BE2C (cell line): ENCODE measurements at regions not wholly inside any gene's neighbourhood (a gene's known extent, or its start where the extent isn't known, plus 50 kb on each side); places are given as distances from the start of the nearest gene placed in this dataset.

Source experiments
- DNase-seq: peaks from one replicate; pipeline ENCODE4 v3.0.0-alpha.2; 2020
- H3K27me3 ChIP-seq: fragments of 250-450 bp; sonication (Bioruptor Pico); 2 replicates; pipeline ENCODE4 v1.5.1; 2020; ENCODE audit warnings: mild to moderate bottlenecking
- H3K36me3 ChIP-seq: fragments of 250-450 bp; sonication (Bioruptor Pico); 2 replicates; pipeline ENCODE4 v1.5.1; 2020; ENCODE audit warnings: mild to moderate bottlenecking
- H3K4me1 ChIP-seq: fragments of 250-450 bp; sonication (Bioruptor Pico); 2 replicates; pipeline ENCODE4 v1.5.1; 2020
- H3K4me3 ChIP-seq: 2 replicates; pipeline ENCODE4 v1.5.1; 2011; ENCODE audit warnings: low read depth, low read length
- H3K9me3 ChIP-seq: fragments of 250-450 bp; sonication (Bioruptor Pico); 2 replicates; pipeline ENCODE4 v1.5.1; 2020
- TF ChIP-seq, protein P1 (sequence below): IDR thresholded peaks from 2 replicates; pipeline ENCODE4 v1.5.1; 2012; ENCODE audit warnings: mild to moderate bottlenecking, low read depth, low read length

GRCh38 chr9:84054341-84055010 lies 73.9 kb downstream of the RMI1 start:
- no peak overlapping the region for H3K4me3 ChIP-seq
- TF ChIP-seq, protein P1, sequence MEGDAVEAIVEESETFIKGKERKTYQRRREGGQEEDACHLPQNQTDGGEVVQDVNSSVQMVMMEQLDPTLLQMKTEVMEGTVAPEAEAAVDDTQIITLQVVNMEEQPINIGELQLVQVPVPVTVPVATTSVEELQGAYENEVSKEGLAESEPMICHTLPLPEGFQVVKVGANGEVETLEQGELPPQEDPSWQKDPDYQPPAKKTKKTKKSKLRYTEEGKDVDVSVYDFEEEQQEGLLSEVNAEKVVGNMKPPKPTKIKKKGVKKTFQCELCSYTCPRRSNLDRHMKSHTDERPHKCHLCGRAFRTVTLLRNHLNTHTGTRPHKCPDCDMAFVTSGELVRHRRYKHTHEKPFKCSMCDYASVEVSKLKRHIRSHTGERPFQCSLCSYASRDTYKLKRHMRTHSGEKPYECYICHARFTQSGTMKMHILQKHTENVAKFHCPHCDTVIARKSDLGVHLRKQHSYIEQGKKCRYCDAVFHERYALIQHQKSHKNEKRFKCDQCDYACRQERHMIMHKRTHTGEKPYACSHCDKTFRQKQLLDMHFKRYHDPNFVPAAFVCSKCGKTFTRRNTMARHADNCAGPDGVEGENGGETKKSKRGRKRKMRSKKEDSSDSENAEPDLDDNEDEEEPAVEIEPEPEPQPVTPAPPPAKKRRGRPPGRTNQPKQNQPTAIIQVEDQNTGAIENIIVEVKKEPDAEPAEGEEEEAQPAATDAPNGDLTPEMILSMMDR: no peak
- no peaks in the 10 kb centered on the region for H3K36me3 ChIP-seq
- no peaks in the 10 kb centered on the region for H3K4me1 ChIP-seq
- DNase-seq: no peak
- H3K27me3 ChIP-seq: peaks cover 4% of the 10 kb centered on the region; the same call in 1 of the 2 replicates
- H3K9me3 ChIP-seq: no peaks in the 10 kb centered on the region

GRCh38 chr9:84057662-84058061 lies 77.1 kb downstream of the RMI1 start:
- TF ChIP-seq, protein P1: no peak
- Histone ChIP-seq H3K4me3 (no peak overlapping the region), H3K4me1 (no peaks in the 10 kb centered on the region), H3K36me3 (no peaks in the 10 kb centered on the region), H3K9me3 (no peaks in the 10 kb centered on the region), H3K27me3 (peaks cover 4% of the 10 kb centered on the region; the same call in 1 of the 2 replicates)
- DNase-seq: no peak

GRCh38 chr9:84059936-84060335 lies 79.3 kb downstream of the RMI1 start:
- Histone ChIP-seq H3K9me3 (no peaks in the 10 kb centered on the region), H3K4me3 (no peak overlapping the region), H3K36me3 (no peaks in the 10 kb centered on the region), H3K27me3 (no peaks in the 10 kb centered on the region; the same call in 1 of the 2 replicates), H3K4me1 (no peaks in the 10 kb centered on the region)
- DNase-seq: no peak
- TF ChIP-seq, protein P1: no peak

- DNase-seq: no peak
- H3K4me1 ChIP-seq: no peaks in the 10 kb centered on the region
- H3K27me3 ChIP-seq: no peaks in the 10 kb centered on the region
- H3K4me3 ChIP-seq: no peak overlapping the region
- no peaks in the 10 kb centered on the region for H3K9me3 ChIP-seq
- TF ChIP-seq, protein P1: no peak
- H3K36me3 ChIP-seq: no peaks in the 10 kb centered on the region
Observed at GRCh38 chr9:84061613-84062193, 81.1 kb downstream of the RMI1 start.

DNA sequence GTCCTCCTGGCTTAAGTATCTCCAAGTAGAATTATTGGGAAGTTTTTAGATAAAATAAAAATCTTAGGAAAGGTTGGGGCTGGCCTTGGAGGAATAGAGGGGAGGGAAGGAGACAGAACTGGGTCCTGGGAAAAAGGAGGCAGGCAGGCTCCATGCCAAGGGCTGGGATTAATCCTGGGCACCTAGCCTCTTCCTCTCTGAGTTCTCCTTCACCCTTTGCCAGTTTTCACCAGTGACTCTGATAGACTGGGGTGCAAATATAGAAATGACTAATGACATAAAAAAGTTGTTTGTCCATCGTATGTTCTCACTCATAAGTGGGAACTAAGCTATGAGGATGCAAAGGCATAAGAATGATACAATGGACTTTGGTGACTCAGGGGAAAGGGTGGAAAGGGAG lies 81.9 kb downstream of the RMI1 start:
- Histone ChIP-seq H3K27me3 (no peaks in the 10 kb centered on the region), H3K9me3 (no peaks in the 10 kb centered on the region), H3K4me3 (no peak overlapping the region), H3K36me3 (no peaks in the 10 kb centered on the region), H3K4me1 (no peaks in the 10 kb centered on the region)
- no peak for DNase-seq
- TF ChIP-seq, protein P1: no peak

DNA sequence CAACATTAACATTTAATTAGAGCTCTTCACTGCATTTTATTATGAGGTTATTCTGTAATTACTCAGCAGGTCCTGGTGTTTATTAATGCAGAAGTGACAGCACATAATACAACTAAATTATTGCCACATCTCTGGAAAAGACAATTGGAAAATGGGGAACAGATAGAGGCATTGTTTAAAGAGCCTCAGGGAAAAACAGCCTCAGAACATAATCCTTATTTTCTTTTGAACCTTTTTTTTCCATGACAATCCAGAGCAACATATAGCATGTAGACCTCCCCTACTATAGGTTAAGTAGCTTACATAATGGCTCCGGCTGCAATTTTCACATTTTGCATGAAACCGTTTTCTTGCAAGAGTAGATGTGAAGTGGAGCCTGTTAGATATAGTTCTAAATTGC lies 87.2 kb downstream of the RMI1 start:
- TF ChIP-seq, protein P1: no peak
- H3K4me1 ChIP-seq: no peaks in the 10 kb centered on the region
- no peaks in the 10 kb centered on the region for H3K9me3 ChIP-seq
- no peak for DNase-seq
- H3K27me3 ChIP-seq: no peaks in the 10 kb centered on the region
- no peak overlapping the region for H3K4me3 ChIP-seq
- no peaks in the 10 kb centered on the region for H3K36me3 ChIP-seq
